Activated naive CD8-positive, alpha-beta T cell treated with anti-CD3 and anti-CD28 coated beads for 36 hours (primary cell): ENCODE measurements at regions not wholly inside any gene's neighbourhood (a gene's known extent, or its start where the extent isn't known, plus 50 kb on each side); places are given as distances from the start of the nearest gene placed in this dataset.

Experiments
- DNase-seq: peaks from one replicate; pipeline ENCODE4 v3.0.0; 2021
- H3K27ac Mint-ChIP-seq: one replicate; pipeline ENCODE4 v1.8.0; 2022; ENCODE audit warnings: mild to moderate bottlenecking, moderate library complexity, mixed read lengths
- H3K27me3 Mint-ChIP-seq: one replicate; pipeline ENCODE4 v1.8.0; 2022; ENCODE audit warnings: mild to moderate bottlenecking, mixed read lengths
- H3K36me3 Mint-ChIP-seq: one replicate; pipeline ENCODE4 v1.8.0; 2021; ENCODE audit warnings: mild to moderate bottlenecking, mixed read lengths
- H3K4me1 Mint-ChIP-seq: one replicate; pipeline ENCODE4 v1.8.0; 2021; ENCODE audit warnings: mixed read lengths
- H3K4me3 Mint-ChIP-seq: one replicate; pipeline ENCODE4 v1.8.0; 2022; ENCODE audit warnings: mild to moderate bottlenecking, moderate library complexity, mixed read lengths
- H3K9me3 Mint-ChIP-seq: one replicate; pipeline ENCODE4 v1.8.0; 2022; ENCODE audit warnings: mixed read lengths

DNA sequence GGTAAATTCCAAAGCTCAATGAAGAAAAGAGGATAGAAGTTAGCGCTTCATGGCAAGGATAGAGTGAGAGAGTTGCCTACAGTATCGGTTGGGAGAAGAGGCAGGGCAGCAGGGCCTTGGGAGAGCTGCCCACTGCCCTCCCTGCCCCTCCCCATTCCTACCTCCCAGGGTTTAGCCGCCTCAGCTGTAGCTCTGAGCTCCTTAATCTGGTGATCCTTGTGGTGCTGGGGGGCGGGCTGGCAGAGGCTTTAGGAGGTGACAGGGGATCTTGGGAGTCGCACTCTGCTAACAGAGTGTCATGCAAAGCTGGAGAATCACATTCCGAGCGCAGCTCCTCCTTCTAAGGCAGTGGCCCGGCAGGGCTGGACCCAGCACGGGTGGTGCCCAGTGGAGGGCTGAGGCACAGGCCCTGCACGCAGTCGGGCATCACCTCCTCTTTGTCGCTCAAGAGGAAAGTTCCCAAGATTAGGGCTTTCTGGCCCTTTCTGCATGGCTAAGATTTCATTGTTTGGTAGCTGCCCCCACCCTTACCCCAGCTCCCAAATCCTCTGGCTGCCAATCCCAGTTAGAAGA, 57.1 kb upstream of the POLG start:
- Mint-ChIP-seq H3K4me3 (no peak overlapping the region), H3K27ac (no peak overlapping the region), H3K36me3 (no peaks in the 10 kb centered on the region), H3K9me3 (no peaks in the 10 kb centered on the region), H3K4me1 (no peaks in the 10 kb centered on the region), H3K27me3 (peaks cover 3% of the 10 kb centered on the region)
- DNase-seq = no peak

DNA sequence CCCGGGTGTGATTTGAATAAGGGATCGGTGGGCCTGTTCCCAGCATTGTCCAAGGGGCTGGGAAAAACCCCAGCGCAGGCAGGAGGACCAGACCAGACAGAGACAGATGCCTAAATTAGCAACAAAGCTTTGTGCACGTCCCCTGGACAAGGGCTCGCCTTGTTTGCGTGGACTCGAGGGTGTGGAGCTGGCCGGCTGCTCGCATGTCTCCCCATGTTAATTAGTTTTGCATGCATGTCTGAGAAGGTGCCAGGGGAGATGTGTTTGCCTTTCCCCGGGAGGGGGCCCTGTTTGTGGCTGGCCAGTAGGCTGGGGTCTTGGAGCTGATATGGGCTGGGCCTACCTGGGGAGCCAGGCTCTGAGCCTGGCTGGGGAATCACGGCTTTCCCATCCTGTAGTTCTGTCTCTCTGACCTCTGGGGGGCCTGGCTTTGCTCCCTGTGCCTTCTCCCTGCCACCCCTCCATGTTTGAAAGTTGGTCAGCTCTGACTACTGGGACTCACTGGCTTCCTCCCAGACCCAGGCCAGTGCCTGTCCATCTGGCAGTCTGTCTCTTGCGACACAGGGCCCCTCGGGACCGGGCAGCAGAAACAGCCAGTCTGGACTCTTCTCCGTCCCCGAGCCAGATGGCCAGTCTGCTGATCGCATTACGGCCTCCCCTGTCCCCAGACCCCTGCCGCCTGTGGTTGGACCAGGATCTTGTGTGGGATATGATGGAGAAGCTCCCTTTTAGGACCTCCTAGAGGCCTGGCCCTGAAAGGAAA, 55.4 kb upstream of the POLG start:
- Mint-ChIP-seq H3K27ac (no peak overlapping the region), H3K4me1 (no peaks in the 10 kb centered on the region), H3K4me3 (no peak overlapping the region), H3K36me3 (no peaks in the 10 kb centered on the region), H3K27me3 (peaks cover 3% of the 10 kb centered on the region), H3K9me3 (no peaks in the 10 kb centered on the region)
- no peak for DNase-seq

DNA sequence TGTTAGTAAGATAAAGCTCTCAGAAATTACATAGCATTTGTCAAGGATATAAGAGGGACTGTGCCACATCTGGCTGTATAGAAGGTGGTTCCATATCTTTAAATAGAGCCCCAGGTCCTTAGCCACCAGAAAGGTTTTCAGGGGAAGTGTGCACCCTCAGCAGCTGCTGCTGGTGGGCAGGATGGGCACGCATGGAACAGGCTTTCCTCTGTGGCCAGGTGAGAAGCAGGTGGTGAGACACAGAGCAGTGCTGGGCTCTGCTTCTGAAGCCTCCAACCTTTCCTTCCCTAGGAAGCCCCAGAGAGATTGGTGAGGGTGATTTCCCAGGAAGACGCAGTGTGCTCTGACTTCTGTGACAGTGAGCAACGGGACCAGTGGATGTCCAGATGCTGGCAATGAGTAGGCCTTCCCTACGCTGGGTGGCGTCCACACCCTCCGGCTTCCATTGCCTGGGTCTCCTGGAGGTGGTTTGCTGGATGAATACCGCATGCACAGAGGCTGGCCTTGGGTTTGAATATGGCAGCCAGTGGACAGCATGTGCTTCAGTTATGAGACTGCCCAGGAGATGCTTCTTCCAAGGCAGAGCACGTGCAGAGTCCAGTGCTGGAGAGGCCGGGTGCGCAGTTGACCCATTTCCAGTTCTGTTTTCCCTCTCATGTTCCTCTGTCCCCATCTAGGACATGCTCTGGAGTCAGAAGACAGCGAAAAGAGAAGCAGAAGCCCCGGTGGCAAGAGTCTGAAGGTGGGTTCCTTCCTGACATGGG, 52.7 kb upstream of the POLG start:
- Mint-ChIP-seq H3K4me3 (no peak overlapping the region), H3K27me3 (peaks cover 3% of the 10 kb centered on the region), H3K9me3 (no peaks in the 10 kb centered on the region), H3K27ac (no peak overlapping the region), H3K4me1 (no peaks in the 10 kb centered on the region), H3K36me3 (no peaks in the 10 kb centered on the region)
- no peak for DNase-seq

DNA sequence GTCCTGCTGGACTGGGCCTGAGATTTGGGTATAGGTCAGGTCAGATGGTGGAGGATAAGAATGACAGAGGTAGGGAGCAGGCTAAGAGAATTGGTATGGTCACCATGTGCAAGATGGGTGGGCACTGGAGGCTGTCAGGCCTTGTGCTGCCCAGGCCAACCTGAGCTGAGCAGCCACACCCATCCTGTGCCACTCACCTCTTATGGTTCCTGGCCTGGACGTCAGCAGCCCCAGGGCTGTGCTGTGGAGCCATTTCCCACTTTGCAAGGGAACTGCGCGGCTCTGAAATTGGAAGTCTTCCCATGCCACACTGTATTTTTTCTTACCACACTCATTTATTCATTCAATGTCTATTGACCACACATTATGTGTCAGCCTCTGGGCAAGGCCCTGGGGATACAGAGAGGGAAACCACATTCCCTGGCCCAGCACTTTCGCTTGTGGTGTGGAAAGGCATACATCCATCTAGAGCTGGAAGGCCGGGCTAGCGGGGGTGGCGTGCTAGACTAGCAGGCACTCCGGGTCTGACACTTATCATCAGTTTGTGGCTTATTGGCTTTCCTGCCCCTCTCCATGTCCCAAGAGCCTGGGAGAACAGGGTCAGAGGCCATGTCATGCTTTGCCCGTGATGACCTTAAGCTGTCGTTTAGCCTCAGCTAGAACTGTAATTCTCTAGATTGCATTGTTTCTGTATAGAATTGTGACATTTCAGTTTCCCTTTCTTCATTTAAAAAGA, 51.1 kb upstream of the POLG start:
- DNase-seq = no peak
- Mint-ChIP-seq H3K27ac (no peak overlapping the region), H3K9me3 (no peaks in the 10 kb centered on the region), H3K27me3 (peaks cover 8% of the 10 kb centered on the region), H3K4me3 (no peak overlapping the region), H3K36me3 (no peaks in the 10 kb centered on the region), H3K4me1 (no peaks in the 10 kb centered on the region)
